ENCODE measurements at regions not wholly inside any gene's neighbourhood (a gene's known extent, or its start where the extent isn't known, plus 50 kb on each side); places are given as distances from the start of the nearest gene placed in this dataset.

DNA sequence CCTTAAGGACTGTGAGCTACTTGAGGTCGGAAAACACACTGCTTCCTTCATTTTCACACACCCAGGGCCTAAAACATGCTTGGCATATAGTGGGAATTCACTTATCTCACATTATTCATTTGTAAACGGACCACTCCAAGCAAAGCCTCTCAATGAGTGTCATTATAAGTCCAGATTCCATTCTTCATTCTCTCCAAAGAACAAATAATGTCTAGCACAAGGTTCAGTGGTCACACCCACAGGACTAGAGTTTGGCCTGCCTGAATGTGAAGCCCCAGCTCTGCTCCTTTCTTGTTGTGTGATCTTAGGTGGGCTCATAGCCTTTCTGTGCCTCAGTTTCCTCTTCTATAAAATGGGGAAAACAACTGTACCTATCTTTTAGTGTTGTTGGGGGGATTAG is 119.6 kb upstream of the NDP start:
- in situ Hi-C loops (cut with HindIII; ENCODE audit: extremely low pct_ligation_motif_present, low pct_unique_long_range_greater_than_20kb) = no loop called here
- H3K4me3 ChIP-seq (replicated peaks in 1 of 3; ENCODE audit: insufficient read depth in 1 of 3, low read depth in 2 of 3, low read length in 3 of 3) = no peak overlapping the region
- H3K4me1 ChIP-seq (ENCODE audit: insufficient read depth, low read length) = peaks cover 13% of the 10 kb centered on the region
- H4K20me1 ChIP-seq (ENCODE audit: insufficient read depth, low read length) = no peaks in the 10 kb centered on the region
- peak; percentile 50 for FAIRE-seq
- H3K79me2 ChIP-seq (ENCODE audit: insufficient read depth, low read length) = no peaks in the 10 kb centered on the region
- no peaks in the 10 kb centered on the region for H3K27me3 ChIP-seq (ENCODE audit: control insufficient read depth in 1 of 2, insufficient read depth in 2 of 2, low read length in 2 of 2)
- no peak overlapping the region for H2AFZ ChIP-seq (ENCODE audit: low read length)
- POLR2A ChIA-PET = no interaction called here
- ATAC-seq = peak; percentile 69
- no peaks in the 10 kb centered on the region for H3K36me3 ChIP-seq (replicated peaks in 1 of 2; ENCODE audit: control insufficient read depth in 1 of 2, insufficient read depth in 2 of 2, low read length in 2 of 2)
- no peak overlapping the region for H3K9ac ChIP-seq (ENCODE audit: insufficient read depth, low read depth, low read length)
- TF ChIP-seq ZNF501 (CRISPR knock-in tag; IDR thresholded peaks at IDR 0.05) = no peak
- no peak for TF ChIP-seq NFKB2 (CRISPR knock-in tag; IDR thresholded peaks at IDR 0.05; ENCODE audit: borderline replicate concordance)
- TF ChIP-seq, protein P1, sequence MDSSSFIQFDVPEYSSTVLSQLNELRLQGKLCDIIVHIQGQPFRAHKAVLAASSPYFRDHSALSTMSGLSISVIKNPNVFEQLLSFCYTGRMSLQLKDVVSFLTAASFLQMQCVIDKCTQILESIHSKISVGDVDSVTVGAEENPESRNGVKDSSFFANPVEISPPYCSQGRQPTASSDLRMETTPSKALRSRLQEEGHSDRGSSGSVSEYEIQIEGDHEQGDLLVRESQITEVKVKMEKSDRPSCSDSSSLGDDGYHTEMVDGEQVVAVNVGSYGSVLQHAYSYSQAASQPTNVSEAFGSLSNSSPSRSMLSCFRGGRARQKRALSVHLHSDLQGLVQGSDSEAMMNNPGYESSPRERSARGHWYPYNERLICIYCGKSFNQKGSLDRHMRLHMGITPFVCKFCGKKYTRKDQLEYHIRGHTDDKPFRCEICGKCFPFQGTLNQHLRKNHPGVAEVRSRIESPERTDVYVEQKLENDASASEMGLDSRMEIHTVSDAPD (CRISPR knock-in tag; IDR thresholded peaks at IDR 0.05) = no peak
- TF ChIP-seq, protein P2, sequence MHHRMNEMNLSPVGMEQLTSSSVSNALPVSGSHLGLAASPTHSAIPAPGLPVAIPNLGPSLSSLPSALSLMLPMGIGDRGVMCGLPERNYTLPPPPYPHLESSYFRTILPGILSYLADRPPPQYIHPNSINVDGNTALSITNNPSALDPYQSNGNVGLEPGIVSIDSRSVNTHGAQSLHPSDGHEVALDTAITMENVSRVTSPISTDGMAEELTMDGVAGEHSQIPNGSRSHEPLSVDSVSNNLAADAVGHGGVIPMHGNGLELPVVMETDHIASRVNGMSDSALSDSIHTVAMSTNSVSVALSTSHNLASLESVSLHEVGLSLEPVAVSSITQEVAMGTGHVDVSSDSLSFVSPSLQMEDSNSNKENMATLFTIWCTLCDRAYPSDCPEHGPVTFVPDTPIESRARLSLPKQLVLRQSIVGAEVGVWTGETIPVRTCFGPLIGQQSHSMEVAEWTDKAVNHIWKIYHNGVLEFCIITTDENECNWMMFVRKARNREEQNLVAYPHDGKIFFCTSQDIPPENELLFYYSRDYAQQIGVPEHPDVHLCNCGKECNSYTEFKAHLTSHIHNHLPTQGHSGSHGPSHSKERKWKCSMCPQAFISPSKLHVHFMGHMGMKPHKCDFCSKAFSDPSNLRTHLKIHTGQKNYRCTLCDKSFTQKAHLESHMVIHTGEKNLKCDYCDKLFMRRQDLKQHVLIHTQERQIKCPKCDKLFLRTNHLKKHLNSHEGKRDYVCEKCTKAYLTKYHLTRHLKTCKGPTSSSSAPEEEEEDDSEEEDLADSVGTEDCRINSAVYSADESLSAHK (CRISPR knock-in tag; IDR thresholded peaks at IDR 0.05; ENCODE audit: borderline replicate concordance) = no peak
- no peak for TF ChIP-seq SRSF1 (optimal IDR thresholded peaks at IDR 0.05; ENCODE audit: low read depth, low read length)
- no peak for TF ChIP-seq ZMYM3 (CRISPR knock-in tag; IDR thresholded peaks at IDR 0.05)
- TF ChIP-seq CHCHD3 (CRISPR knock-in tag; IDR thresholded peaks at IDR 0.05) = no peak
- no peak for TF ChIP-seq ZNF326 (CRISPR knock-in tag; IDR thresholded peaks at IDR 0.05; ENCODE audit: borderline replicate concordance)
- TF ChIP-seq, protein P3, sequence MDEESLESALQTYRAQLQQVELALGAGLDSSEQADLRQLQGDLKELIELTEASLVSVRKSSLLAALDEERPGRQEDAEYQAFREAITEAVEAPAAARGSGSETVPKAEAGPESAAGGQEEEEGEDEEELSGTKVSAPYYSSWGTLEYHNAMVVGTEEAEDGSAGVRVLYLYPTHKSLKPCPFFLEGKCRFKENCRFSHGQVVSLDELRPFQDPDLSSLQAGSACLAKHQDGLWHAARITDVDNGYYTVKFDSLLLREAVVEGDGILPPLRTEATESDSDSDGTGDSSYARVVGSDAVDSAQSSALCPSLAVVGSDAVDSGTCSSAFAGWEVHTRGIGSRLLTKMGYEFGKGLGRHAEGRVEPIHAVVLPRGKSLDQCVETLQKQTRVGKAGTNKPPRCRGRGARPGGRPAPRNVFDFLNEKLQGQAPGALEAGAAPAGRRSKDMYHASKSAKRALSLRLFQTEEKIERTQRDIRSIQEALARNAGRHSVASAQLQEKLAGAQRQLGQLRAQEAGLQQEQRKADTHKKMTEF (CRISPR knock-in tag; IDR thresholded peaks at IDR 0.05) = no peak
- TF ChIP-seq ZFX (CRISPR knock-in tag; IDR thresholded peaks at IDR 0.05; ENCODE audit: low read depth) = no peak
- no peak for TF ChIP-seq ZNF101 (CRISPR knock-in tag; IDR thresholded peaks at IDR 0.05; ENCODE audit: borderline replicate concordance, low read depth)
- TF ChIP-seq ZNF550 (CRISPR knock-in tag; IDR thresholded peaks at IDR 0.05; ENCODE audit: borderline replicate concordance) = no peak
- TF ChIP-seq ZNF792 (CRISPR knock-in tag; IDR thresholded peaks at IDR 0.05) = no peak
- TF ChIP-seq, protein P4, sequence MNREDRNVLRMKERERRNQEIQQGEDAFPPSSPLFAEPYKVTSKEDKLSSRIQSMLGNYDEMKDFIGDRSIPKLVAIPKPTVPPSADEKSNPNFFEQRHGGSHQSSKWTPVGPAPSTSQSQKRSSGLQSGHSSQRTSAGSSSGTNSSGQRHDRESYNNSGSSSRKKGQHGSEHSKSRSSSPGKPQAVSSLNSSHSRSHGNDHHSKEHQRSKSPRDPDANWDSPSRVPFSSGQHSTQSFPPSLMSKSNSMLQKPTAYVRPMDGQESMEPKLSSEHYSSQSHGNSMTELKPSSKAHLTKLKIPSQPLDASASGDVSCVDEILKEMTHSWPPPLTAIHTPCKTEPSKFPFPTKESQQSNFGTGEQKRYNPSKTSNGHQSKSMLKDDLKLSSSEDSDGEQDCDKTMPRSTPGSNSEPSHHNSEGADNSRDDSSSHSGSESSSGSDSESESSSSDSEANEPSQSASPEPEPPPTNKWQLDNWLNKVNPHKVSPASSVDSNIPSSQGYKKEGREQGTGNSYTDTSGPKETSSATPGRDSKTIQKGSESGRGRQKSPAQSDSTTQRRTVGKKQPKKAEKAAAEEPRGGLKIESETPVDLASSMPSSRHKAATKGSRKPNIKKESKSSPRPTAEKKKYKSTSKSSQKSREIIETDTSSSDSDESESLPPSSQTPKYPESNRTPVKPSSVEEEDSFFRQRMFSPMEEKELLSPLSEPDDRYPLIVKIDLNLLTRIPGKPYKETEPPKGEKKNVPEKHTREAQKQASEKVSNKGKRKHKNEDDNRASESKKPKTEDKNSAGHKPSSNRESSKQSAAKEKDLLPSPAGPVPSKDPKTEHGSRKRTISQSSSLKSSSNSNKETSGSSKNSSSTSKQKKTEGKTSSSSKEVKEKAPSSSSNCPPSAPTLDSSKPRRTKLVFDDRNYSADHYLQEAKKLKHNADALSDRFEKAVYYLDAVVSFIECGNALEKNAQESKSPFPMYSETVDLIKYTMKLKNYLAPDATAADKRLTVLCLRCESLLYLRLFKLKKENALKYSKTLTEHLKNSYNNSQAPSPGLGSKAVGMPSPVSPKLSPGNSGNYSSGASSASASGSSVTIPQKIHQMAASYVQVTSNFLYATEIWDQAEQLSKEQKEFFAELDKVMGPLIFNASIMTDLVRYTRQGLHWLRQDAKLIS (CRISPR knock-in tag; IDR thresholded peaks at IDR 0.05) = no peak
- intact Hi-C loops (cut with micrococcal nuclease; ENCODE audit: unreplicated experiment) = no loop called here
- CTCF ChIA-PET (ENCODE audit: low intra/inter-chr PET ratio, low total read pairs) = no interaction called here
- 0 out of 2 replicates have a peak overlapping the region, but pooled peaks have one; percentile 1 for H3K4me2 ChIP-seq (ENCODE audit: low read depth, low read length)
- H3K27ac ChIP-seq (ENCODE audit: extremely low read length, insufficient read depth, low read length) = no peak overlapping the region
- BruUV-seq (replicated peaks) = no TSS peak
- WGBS (ENCODE audit: low lambda C conversion rate) = 0% methylated on average over 1 of the region's 2 CpGs
- DNase-seq (ENCODE audit: low spot score) = peak; percentile 15
- H3K9me3 ChIP-seq (ENCODE audit: low read length) = no peaks in the 10 kb centered on the region
